ENCODE measurements at regions not wholly inside any gene's neighbourhood (a gene's known extent, or its start where the extent isn't known, plus 50 kb on each side); places are given as distances from the start of the nearest gene placed in this dataset.

- TF ChIP-seq EZH2 (IDR thresholded peaks at IDR 0.05; ENCODE audit: borderline replicate concordance, low read length) (no peak), CTCF (IDR thresholded peaks at IDR 0.05; ENCODE audit: low read length) (no peak)
- no peaks in the 10 kb centered on the region for H3K4me1 ChIP-seq (ENCODE audit: insufficient read depth, low read length, severe bottlenecking)
- H3K36me3 ChIP-seq (ENCODE audit: insufficient read depth, low read length): no peaks in the 10 kb centered on the region
- no peaks in the 10 kb centered on the region for H3F3A ChIP-seq (ENCODE audit: insufficient read depth, low read length)
- H3K4me2 ChIP-seq (ENCODE audit: low read length): no peak overlapping the region
- no peaks in the 10 kb centered on the region for H4K20me1 ChIP-seq (ENCODE audit: insufficient read depth, low read length)
- H3K9ac ChIP-seq (ENCODE audit: low read length): no peak overlapping the region
- H3K79me2 ChIP-seq (ENCODE audit: insufficient read depth, low read length): no peaks in the 10 kb centered on the region
- no peak overlapping the region for H3K27ac ChIP-seq (ENCODE audit: low read depth, low read length, poor library complexity, severe bottlenecking)
- H2AFZ ChIP-seq (ENCODE audit: low read length): no peak overlapping the region
- no peaks in the 10 kb centered on the region for H3K27me3 ChIP-seq (ENCODE audit: insufficient read depth, low read length)
- no peaks in the 10 kb centered on the region for H3K9me3 ChIP-seq (ENCODE audit: low read length)
- no peaks in the 10 kb centered on the region for H3K9me2 ChIP-seq (ENCODE audit: low read depth, low read length)
- no peak overlapping the region for H3K4me3 ChIP-seq (ENCODE audit: low read depth, low read length, poor library complexity, severe bottlenecking)
These were observed 278.1 kb upstream of the LRTM1 start for GRCh38 chr3:55205990-55206389.

DNA sequence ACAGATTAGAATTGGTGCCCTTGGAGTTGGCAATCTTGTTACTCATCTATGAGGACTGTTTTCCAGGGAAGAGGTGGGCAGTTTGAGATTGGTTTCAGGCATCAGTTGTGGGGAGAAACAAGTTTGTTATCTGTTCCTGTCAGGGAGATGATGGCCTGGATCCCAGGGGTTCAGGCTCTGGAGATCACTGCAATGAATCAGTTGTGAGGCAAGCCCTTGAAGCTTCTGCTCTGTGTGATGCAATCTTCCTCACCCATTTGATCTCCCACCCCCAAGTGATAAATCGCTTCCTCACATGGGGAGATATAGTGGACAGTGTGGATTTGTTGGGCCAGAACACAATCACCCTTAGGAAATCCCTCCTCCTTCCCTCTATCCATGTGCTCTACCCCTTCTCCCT, 276.6 kb upstream of the LRTM1 start:
- Histone ChIP-seq H3F3A (ENCODE audit: insufficient read depth, low read length) (no peaks in the 10 kb centered on the region), H3K4me1 (ENCODE audit: insufficient read depth, low read length, severe bottlenecking) (no peaks in the 10 kb centered on the region), H3K9me3 (ENCODE audit: low read length) (no peaks in the 10 kb centered on the region), H3K36me3 (ENCODE audit: insufficient read depth, low read length) (no peaks in the 10 kb centered on the region), H3K27me3 (ENCODE audit: insufficient read depth, low read length) (no peaks in the 10 kb centered on the region), H4K20me1 (ENCODE audit: insufficient read depth, low read length) (no peaks in the 10 kb centered on the region), H2AFZ (ENCODE audit: low read length) (no peak overlapping the region), H3K9ac (ENCODE audit: low read length) (no peak overlapping the region), H3K9me2 (ENCODE audit: low read depth, low read length) (no peaks in the 10 kb centered on the region), H3K79me2 (ENCODE audit: insufficient read depth, low read length) (no peaks in the 10 kb centered on the region), H3K4me2 (ENCODE audit: low read length) (no peak overlapping the region), H3K27ac (ENCODE audit: low read depth, low read length, poor library complexity, severe bottlenecking) (no peak overlapping the region), H3K4me3 (ENCODE audit: low read depth, low read length, poor library complexity, severe bottlenecking) (no peak overlapping the region)
- TF ChIP-seq EZH2 (IDR thresholded peaks at IDR 0.05; ENCODE audit: borderline replicate concordance, low read length) (no peak), CTCF (IDR thresholded peaks at IDR 0.05; ENCODE audit: low read length) (no peak)

DNA sequence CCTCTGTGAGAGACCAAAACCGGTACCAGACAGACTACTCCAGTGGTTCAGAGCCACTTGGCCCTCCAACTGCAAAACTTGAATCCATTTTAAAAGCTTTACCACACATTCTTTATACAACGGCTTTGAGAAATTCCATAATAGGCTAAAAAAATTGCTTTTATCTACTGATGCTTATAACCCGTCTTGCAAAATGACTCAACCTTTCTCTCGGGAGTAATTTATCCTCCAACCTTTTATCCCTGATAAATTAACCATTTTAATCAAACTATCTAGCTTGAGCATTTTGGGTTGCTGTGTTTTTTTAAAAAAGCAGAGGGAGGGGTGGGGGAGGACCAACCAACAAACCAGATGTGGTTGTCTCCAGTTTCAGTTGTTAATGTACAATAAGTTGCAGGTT, 275.7 kb upstream of the LRTM1 start:
- no peaks in the 10 kb centered on the region for H3K36me3 ChIP-seq (ENCODE audit: insufficient read depth, low read length)
- H3K9ac ChIP-seq (ENCODE audit: low read length): no peak overlapping the region
- H2AFZ ChIP-seq (ENCODE audit: low read length): no peak overlapping the region
- no peaks in the 10 kb centered on the region for H3K4me1 ChIP-seq (ENCODE audit: insufficient read depth, low read length, severe bottlenecking)
- H4K20me1 ChIP-seq (ENCODE audit: insufficient read depth, low read length): no peaks in the 10 kb centered on the region
- H3K79me2 ChIP-seq (ENCODE audit: insufficient read depth, low read length): no peaks in the 10 kb centered on the region
- H3K27me3 ChIP-seq (ENCODE audit: insufficient read depth, low read length): no peaks in the 10 kb centered on the region
- no peaks in the 10 kb centered on the region for H3F3A ChIP-seq (ENCODE audit: insufficient read depth, low read length)
- no peak for TF ChIP-seq EZH2 (IDR thresholded peaks at IDR 0.05; ENCODE audit: borderline replicate concordance, low read length)
- no peak for TF ChIP-seq CTCF (IDR thresholded peaks at IDR 0.05; ENCODE audit: low read length)
- H3K9me3 ChIP-seq (ENCODE audit: low read length): no peaks in the 10 kb centered on the region
- no peaks in the 10 kb centered on the region for H3K9me2 ChIP-seq (ENCODE audit: low read depth, low read length)
- H3K4me3 ChIP-seq (ENCODE audit: low read depth, low read length, poor library complexity, severe bottlenecking): no peak overlapping the region
- no peak overlapping the region for H3K4me2 ChIP-seq (ENCODE audit: low read length)
- H3K27ac ChIP-seq (ENCODE audit: low read depth, low read length, poor library complexity, severe bottlenecking): no peak overlapping the region

Measured in OCI-LY1 (cell line).